HG03135 (cell line): ENCODE measurements at regions not wholly inside any gene's neighbourhood (a gene's known extent, or its start where the extent isn't known, plus 50 kb on each side); places are given as distances from the start of the nearest gene placed in this dataset.

Experiments
- ATAC-seq: cut with Tn5 transposase; IDR thresholded peaks from one replicate; pipeline ENCODE4 v1.9.1; 2021; ENCODE audit warnings: mild to moderate bottlenecking, moderate library complexity; ENCODE audit not compliant: unreplicated experiment

DNA sequence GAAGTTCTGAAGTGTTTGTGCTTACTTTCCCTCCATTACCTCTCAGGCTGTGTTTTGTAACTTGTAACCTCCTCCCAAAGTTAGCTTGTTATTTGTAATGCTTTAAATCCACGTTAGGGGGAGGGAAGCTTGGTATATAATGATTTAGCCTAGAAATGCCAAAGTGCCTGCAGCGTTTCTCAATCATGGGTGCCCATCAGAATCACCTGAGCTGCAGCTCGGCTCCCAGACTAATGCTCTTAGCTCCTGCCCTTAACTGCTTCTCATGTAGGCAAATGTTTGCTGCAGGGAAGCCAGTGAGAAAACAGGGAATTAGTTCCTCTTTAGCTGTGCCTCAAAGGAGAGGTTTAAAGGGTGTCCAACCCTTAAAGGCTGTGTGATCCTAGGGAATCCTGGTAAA lies 219.2 kb upstream of the NAALADL2 start:
- ATAC-seq, result no peak

GRCh38 chr3:174640932-174641331 lies 218.2 kb upstream of the NAALADL2 start:
- no peak for ATAC-seq

DNA sequence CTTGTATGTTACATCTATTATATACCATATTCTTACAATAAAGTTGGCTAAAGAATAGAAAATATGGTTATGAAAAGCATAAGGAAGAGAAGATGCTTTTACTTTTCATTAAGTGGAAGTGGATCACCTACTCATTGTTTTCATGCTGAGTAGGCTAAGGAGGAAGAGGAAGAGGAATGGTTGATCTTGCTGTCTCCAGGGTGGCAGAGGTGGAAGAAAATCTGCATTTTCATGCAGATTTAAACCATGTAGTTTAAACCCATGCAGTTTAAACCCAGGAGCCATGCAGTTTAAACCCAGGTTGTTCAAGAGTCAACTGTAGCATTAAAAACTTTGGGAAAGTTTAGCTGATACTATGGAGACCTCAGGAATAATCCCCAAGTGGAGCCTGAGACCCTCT lies 214.8 kb upstream of the NAALADL2 start:
- no peak for ATAC-seq

DNA sequence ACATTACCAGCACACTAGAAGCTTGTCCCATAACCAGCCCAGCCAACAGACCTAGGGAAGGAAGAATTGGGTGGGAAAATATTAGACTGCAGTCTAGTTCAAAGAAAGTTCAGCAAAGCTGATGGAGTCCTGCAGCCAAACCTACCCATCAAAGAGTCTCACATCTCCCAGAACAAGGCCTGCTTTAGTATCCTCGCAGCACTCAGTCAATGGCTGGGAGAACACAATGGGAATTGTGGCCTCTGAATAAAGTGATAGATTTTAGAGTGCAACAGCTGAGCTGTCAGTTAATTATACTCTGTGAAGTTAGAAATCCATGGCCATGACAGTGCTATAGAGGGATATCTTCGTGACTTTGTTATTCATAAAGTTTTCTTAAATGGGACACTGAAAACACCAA lies 207.2 kb upstream of the NAALADL2 start:
- no peak for ATAC-seq

GRCh38 chr3:174659511-174659910 lies 199.6 kb upstream of the NAALADL2 start:
- no peak for ATAC-seq

GRCh38 chr3:174662653-174663052 lies 196.5 kb upstream of the NAALADL2 start:
- no peak for ATAC-seq

- no peak for ATAC-seq
These were observed 191.7 kb upstream of the NAALADL2 start for GRCh38 chr3:174667386-174667785.

DNA sequence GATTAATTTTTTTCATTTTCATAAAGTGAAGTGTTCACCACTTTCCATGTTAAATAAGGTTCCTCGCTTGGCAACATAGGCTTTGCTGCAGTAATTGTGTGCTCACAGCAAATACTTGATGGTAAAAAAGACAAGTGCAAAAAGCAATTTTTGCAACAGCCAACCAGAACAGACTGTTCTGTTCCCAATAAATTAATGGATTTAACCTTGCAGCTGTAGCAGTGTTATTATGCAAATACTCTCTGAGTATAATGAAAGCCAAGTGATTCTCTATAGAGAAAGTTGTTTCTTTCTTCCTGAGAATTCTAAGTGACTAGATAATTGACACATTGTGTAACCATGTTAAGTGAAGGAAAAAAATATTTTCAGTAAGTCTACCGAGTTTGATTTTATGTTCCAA lies 183.7 kb upstream of the NAALADL2 start:
- ATAC-seq, result no peak

DNA sequence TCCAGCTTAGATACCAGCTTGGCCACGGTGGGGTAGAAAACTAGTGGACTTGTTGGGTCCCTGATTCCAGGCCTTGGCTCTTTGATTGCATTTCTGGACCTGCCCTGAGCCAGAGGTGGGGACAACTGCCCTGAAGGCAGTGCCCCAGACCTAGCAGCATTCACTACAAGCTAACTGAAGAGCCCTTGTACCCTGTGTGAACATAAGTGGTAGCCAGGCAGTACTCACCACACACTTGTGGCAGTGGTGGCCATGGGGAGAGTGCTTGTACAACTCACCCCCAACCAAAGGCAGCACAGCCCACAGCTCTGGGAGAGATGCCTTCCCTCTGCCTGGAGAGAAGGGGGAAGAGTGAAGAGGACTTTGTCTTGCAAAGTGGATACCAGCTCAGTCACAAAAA lies 177.3 kb upstream of the NAALADL2 start:
- ATAC-seq, result no peak

DNA sequence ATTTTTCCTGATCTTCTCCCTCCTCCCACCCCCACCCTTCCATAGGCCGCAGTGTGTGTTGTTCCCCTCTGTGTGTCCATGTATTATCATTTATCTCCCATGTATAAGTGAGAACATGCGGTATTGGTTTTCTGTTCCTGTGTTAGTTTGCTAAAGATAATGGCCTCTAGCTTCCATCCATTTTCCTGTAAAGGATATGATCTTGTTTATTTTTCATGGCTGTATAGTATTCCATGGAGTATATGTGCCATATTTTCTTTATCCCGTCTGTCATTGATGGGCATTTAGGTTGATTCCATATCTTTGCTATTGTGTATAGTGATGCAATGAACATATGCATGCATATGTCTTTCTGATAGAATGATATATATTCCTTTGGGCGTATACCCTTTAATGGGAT lies 173.3 kb upstream of the NAALADL2 start:
- ATAC-seq, result no peak

DNA sequence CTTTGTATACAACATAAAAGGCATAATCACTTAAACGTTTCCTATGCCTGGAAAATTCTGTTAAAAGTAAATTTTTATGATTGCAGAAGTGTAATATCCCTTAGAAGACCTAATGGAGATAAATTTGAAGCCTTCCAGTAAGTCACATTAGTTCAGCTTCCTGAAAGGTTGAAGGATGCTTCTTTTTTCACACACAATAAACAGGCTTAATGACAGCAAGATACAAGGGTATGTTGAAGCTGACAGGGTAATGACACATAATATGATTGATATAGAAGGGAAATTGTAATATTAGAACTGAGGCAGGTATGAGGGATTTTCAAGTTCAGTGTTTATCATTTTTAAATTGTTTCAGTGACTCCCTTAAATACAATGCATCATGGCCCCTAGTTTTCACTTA lies 161.8 kb upstream of the NAALADL2 start:
- no peak for ATAC-seq

GRCh38 chr3:174700736-174701135 lies 158.4 kb upstream of the NAALADL2 start:
- ATAC-seq, result no peak

DNA sequence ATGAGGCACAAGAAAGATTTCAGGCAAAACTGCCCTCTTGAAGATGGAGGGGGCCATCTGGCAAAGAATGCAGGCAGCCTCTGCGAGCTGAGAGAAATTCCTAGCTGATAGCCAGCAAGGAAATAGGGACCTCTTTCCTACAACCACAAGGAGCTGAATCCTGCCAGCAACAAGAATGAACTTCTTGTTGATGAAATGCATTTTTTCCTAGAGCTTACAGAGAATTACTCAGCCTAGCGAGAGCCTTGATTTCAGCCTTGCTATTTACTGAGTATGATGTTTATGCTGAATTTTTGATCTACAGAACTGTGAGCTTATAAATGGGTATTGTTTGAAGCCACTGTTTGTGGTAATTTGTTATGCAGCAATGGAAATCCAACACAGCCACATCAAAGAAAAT lies 148.5 kb upstream of the NAALADL2 start:
- ATAC-seq, result no peak

- no peak for ATAC-seq
These were observed 143.7 kb upstream of the NAALADL2 start for GRCh38 chr3:174715386-174715785.

DNA sequence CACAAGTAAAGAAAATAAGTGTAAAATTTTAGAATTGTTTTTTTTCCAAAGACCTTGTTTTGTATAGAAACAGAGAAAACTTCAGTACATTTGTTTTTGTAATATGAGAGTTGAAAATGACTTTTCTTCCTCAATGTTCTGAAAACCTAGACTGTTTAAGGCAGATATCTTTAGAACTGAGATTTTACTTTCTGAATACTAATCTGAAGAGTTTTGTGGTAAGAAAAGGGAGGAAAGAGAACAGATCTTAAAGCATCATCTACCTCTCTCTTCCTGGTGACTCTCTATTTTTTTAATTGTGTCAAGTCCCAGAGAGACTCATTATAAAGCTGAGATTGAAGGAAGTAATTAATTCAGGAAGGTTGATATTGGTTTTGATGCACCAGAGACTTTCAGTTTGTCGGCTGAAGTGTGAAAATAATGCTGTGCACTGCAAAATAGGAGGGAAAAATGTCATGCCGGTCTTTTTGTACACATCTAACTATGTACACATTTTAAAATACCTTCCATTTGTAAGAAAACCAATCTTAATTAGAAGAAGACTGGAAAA lies 142.1 kb upstream of the NAALADL2 start:
- ATAC-seq, result no peak

- ATAC-seq, result no peak
These were observed 138.4 kb upstream of the NAALADL2 start for GRCh38 chr3:174720717-174721116.

DNA sequence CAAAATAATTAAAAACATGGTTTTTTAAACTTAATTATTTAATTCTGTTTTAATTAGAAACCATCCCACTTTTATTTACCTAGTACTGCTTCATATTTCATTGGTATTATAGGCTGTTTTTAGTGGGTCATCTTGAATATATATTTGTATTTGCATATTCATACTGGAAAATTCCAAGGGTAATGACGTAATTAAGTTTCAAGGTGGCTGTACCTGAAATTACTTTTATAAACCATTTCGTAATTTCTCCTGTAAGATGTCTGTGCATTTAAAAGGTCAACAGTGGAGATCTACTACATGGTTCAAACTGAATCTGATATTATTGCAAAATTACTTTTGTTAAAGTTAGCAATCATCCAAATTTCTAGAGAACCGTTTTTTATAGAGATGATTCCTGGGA lies 133.8 kb upstream of the NAALADL2 start:
- ATAC-seq, result no peak

- no peak for ATAC-seq
These were observed 121.2 kb upstream of the NAALADL2 start for GRCh38 chr3:174737966-174738365.

DNA sequence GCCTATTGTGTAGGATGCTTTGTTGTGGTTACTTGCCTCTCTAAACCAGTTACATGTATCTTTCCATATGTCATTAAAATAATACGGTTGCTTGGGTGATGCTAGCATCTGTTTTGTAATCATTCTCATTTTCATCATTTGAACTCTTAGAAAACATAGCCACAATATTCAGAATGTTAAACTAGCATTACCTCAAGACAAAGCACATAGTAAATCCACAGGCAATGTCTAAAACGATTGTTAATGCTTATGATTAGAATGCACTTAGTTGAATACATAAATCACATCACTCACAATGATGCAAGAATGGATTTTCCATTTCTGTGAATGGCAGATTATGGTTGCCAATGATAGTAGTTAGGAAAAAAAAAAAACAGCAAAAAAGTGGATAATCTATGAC lies 110.0 kb upstream of the NAALADL2 start:
- ATAC-seq, result no peak

- no peak for ATAC-seq
These were observed 103.0 kb upstream of the NAALADL2 start for GRCh38 chr3:174755833-174756829.

GRCh38 chr3:174758943-174759342 lies 100.2 kb upstream of the NAALADL2 start:
- ATAC-seq, result no peak

GRCh38 chr3:174767406-174767805 lies 91.7 kb upstream of the NAALADL2 start:
- no peak for ATAC-seq
